ENCODE measurements at regions not wholly inside any gene's neighbourhood (a gene's known extent, or its start where the extent isn't known, plus 50 kb on each side); places are given as distances from the start of the nearest gene placed in this dataset.

DNA sequence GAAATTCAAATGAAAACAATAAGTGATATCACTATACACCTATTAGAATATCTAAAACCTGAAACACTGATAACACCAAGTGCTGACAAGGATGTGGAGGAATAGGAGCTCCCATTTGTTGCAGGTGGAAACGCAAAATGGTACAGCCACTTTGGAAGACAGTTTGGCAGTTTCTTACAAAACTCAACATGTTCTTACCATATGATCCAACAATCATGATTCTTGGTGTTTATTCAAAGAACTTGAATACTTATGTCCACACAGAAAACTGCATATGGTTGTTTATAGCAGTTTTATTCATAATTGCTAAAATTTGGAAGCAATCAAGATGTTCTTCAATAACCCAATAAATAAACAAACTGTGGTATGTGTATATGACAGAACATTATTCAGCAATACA lies 107.9 kb downstream of the FHDC1 start:
- TF ChIP-seq POLR2A (IDR thresholded peaks at IDR 0.05): no peak
- TF ChIP-seq, protein P1, sequence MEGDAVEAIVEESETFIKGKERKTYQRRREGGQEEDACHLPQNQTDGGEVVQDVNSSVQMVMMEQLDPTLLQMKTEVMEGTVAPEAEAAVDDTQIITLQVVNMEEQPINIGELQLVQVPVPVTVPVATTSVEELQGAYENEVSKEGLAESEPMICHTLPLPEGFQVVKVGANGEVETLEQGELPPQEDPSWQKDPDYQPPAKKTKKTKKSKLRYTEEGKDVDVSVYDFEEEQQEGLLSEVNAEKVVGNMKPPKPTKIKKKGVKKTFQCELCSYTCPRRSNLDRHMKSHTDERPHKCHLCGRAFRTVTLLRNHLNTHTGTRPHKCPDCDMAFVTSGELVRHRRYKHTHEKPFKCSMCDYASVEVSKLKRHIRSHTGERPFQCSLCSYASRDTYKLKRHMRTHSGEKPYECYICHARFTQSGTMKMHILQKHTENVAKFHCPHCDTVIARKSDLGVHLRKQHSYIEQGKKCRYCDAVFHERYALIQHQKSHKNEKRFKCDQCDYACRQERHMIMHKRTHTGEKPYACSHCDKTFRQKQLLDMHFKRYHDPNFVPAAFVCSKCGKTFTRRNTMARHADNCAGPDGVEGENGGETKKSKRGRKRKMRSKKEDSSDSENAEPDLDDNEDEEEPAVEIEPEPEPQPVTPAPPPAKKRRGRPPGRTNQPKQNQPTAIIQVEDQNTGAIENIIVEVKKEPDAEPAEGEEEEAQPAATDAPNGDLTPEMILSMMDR (IDR thresholded peaks at IDR 0.05): no peak

Measured in thyroid gland (tissue), 4 donors.